ENCODE measurements at regions not wholly inside any gene's neighbourhood (a gene's known extent, or its start where the extent isn't known, plus 50 kb on each side); places are given as distances from the start of the nearest gene placed in this dataset.

GRCh38 chr3:41060106-41060505, 139.2 kb upstream of the CTNNB1 start:
- Histone ChIP-seq H3K36me3 (no peaks in the 10 kb centered on the region), H3K4me1 (no peaks in the 10 kb centered on the region), H3K9me3 (no peaks in the 10 kb centered on the region), H3K27ac (replicated peaks in 1 of 4) (no peak overlapping the region), H3K4me3 (no peak overlapping the region), H3K27me3 (no peaks in the 10 kb centered on the region)
- intact Hi-C loops (cut with DNase I), result no loop called here
- WGBS, result 88% methylated on average over 2 of the region's 2 CpGs
- no peak for DNase-seq (ENCODE audit: extremely low spot score)
- no peak for TF ChIP-seq EP300 (IDR thresholded peaks at IDR 0.05)
- no peak for TF ChIP-seq POLR2A (IDR thresholded peaks at IDR 0.05; ENCODE audit: low read depth)
- no peak for TF ChIP-seq POLR2AphosphoS5 (IDR thresholded peaks at IDR 0.05)
- TF ChIP-seq, protein P1, sequence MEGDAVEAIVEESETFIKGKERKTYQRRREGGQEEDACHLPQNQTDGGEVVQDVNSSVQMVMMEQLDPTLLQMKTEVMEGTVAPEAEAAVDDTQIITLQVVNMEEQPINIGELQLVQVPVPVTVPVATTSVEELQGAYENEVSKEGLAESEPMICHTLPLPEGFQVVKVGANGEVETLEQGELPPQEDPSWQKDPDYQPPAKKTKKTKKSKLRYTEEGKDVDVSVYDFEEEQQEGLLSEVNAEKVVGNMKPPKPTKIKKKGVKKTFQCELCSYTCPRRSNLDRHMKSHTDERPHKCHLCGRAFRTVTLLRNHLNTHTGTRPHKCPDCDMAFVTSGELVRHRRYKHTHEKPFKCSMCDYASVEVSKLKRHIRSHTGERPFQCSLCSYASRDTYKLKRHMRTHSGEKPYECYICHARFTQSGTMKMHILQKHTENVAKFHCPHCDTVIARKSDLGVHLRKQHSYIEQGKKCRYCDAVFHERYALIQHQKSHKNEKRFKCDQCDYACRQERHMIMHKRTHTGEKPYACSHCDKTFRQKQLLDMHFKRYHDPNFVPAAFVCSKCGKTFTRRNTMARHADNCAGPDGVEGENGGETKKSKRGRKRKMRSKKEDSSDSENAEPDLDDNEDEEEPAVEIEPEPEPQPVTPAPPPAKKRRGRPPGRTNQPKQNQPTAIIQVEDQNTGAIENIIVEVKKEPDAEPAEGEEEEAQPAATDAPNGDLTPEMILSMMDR (IDR thresholded peaks at IDR 0.05), result no peak

DNA sequence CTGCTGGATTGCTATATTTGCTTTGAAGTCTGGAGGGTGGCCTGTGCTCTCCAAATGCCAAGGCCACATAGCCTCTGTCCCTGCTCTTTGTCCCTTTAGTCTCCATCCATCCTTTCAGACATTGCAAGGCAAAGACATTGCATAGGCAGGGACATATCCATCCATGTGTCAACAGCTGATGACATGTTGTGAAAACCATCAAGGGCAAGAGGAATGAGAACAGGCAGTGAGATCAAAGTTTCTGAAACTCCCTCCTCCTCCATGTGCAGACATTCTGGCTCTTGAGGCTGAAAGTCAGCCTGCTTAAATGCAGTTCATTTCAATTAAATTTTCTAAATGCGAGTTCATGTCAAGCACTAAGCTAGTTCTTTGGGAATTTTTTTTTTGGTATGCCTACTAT, 135.2 kb upstream of the CTNNB1 start:
- no peak for TF ChIP-seq EP300 (IDR thresholded peaks at IDR 0.05)
- TF ChIP-seq POLR2AphosphoS5 (IDR thresholded peaks at IDR 0.05), result no peak
- TF ChIP-seq, protein P1 (IDR thresholded peaks at IDR 0.05), result no peak
- TF ChIP-seq POLR2A (IDR thresholded peaks at IDR 0.05; ENCODE audit: low read depth), result no peak
- no peaks in the 10 kb centered on the region for H3K9me3 ChIP-seq
- WGBS, result 83% methylated on average over 1 of the region's 1 CpG

GRCh38 chr3:41064526-41064925, 134.8 kb upstream of the CTNNB1 start:
- WGBS, result 91% methylated on average over 2 of the region's 2 CpGs

More for the DNA sequence above, 135.2 kb upstream of the CTNNB1 start:
- intact Hi-C loops (cut with DNase I), result no loop called here
- no peak overlapping the region for H3K27ac ChIP-seq (replicated peaks in 1 of 4)
- no peak for DNase-seq (ENCODE audit: extremely low spot score)
- H3K27me3 ChIP-seq, result no peaks in the 10 kb centered on the region
- no peaks in the 10 kb centered on the region for H3K36me3 ChIP-seq
- no peak overlapping the region for H3K4me3 ChIP-seq
- no peaks in the 10 kb centered on the region for H3K4me1 ChIP-seq

DNA sequence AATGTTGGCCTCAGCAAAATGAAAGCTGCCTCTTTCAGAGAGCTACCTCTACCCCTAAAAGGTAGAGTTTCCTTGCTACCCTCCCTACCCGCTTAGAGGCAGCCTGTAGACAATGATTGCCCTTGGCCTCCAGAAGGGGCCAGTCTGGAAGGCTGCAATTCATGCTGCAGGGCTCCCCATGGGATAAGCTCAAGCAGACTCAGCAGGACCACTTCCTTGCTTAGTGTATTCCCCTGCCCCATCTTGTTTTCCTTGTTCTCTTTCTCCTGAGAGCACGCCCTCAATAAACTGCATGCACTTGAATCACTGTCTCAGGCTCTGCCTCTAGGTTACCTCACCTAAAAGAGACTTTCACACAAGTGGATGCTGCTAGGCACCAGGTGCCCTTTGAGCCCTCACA, 134.0 kb upstream of the CTNNB1 start:
- H3K36me3 ChIP-seq, result no peaks in the 10 kb centered on the region
- no peaks in the 10 kb centered on the region for H3K27me3 ChIP-seq
- intact Hi-C loops (cut with DNase I), result no loop called here
- no peaks in the 10 kb centered on the region for H3K4me1 ChIP-seq
- TF ChIP-seq POLR2AphosphoS5 (IDR thresholded peaks at IDR 0.05), result no peak
- TF ChIP-seq, protein P1 (IDR thresholded peaks at IDR 0.05), result no peak
- no peak for TF ChIP-seq POLR2A (IDR thresholded peaks at IDR 0.05; ENCODE audit: low read depth)
- no peak for TF ChIP-seq EP300 (IDR thresholded peaks at IDR 0.05)
- WGBS, result 96% methylated on average over 2 of the region's 2 CpGs
- no peaks in the 10 kb centered on the region for H3K9me3 ChIP-seq
- H3K27ac ChIP-seq (replicated peaks in 1 of 4), result no peak overlapping the region
- H3K4me3 ChIP-seq, result no peak overlapping the region
- DNase-seq (ENCODE audit: extremely low spot score), result no peak

More at GRCh38 chr3:41064526-41064925, 134.8 kb upstream of the CTNNB1 start:
- intact Hi-C loops (cut with DNase I), result no loop called here
- Histone ChIP-seq H3K36me3 (no peaks in the 10 kb centered on the region), H3K4me1 (no peaks in the 10 kb centered on the region), H3K27ac (replicated peaks in 1 of 4) (no peak overlapping the region), H3K27me3 (no peaks in the 10 kb centered on the region), H3K4me3 (no peak overlapping the region), H3K9me3 (no peaks in the 10 kb centered on the region)
- no peak for TF ChIP-seq POLR2A (IDR thresholded peaks at IDR 0.05; ENCODE audit: low read depth)
- TF ChIP-seq, protein P1 (IDR thresholded peaks at IDR 0.05), result no peak
- no peak for TF ChIP-seq POLR2AphosphoS5 (IDR thresholded peaks at IDR 0.05)
- no peak for TF ChIP-seq EP300 (IDR thresholded peaks at IDR 0.05)
- DNase-seq (ENCODE audit: extremely low spot score), result no peak

DNA sequence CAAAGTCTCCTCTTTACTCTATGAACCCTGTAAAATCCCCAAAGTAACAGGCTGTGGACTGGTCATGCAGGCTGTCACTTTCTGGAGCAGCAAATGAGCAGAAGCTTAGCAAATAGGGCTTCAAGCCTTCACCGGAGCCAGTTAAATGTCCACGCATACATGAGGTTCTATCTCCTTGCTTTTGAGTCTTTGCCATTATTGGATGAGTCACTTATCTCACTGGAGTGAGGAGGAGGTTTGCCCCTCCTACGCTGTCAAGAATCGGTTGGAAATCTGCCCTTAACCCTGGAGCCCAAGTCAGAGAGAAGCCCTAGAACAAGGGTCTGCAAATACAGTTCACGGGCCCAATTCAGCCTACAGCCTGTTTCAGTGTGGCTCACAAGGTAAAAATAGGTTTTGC, 126.1 kb upstream of the CTNNB1 start:
- Histone ChIP-seq H3K27ac (replicated peaks in 1 of 4) (no peak overlapping the region), H3K4me1 (peaks cover 0 to 8% (median 0%) of the 10 kb centered on the region in 4 donors), H3K9me3 (no peaks in the 10 kb centered on the region), H3K4me3 (no peak overlapping the region), H3K36me3 (no peaks in the 10 kb centered on the region), H3K27me3 (no peaks in the 10 kb centered on the region)
- TF ChIP-seq EP300 (IDR thresholded peaks at IDR 0.05), result no peak
- TF ChIP-seq, protein P1 (IDR thresholded peaks at IDR 0.05), result no peak
- no peak for TF ChIP-seq POLR2A (IDR thresholded peaks at IDR 0.05; ENCODE audit: low read depth)
- TF ChIP-seq POLR2AphosphoS5 (IDR thresholded peaks at IDR 0.05), result no peak
- DNase-seq (ENCODE audit: extremely low spot score), result no peak
- 67% methylated on average over 5 of the region's 5 CpGs for WGBS
- intact Hi-C loops (cut with DNase I), result no loop called here
